ENCODE measurements at regions not wholly inside any gene's neighbourhood (a gene's known extent, or its start where the extent isn't known, plus 50 kb on each side); places are given as distances from the start of the nearest gene placed in this dataset.

GRCh38 chrX:13099121-13099520, 54.7 kb upstream of the FAM9C start:
- ChIA-PET CTCF (no interaction called here), POLR2A (no interaction called here)
- no peak for TF ChIP-seq ZNF384 (IDR thresholded peaks at IDR 0.05)
- TF ChIP-seq ELF4 (IDR thresholded peaks at IDR 0.05) = no peak
- no peak for TF ChIP-seq SP1 (IDR thresholded peaks at IDR 0.05)
- no peak for TF ChIP-seq L3MBTL2 (conservative IDR thresholded peaks at IDR 0.05)
- TF ChIP-seq FOXA1 (IDR thresholded peaks at IDR 0.05) = no peak
- TF ChIP-seq LEF1 (IDR thresholded peaks at IDR 0.05; ENCODE audit: borderline replicate concordance) = no peak
- no peak for TF ChIP-seq CTBP1 (IDR thresholded peaks at IDR 0.05; ENCODE audit: borderline replicate concordance)
- no peak for TF ChIP-seq BHLHE40 (IDR thresholded peaks at IDR 0.05; ENCODE audit: borderline replicate concordance)
- TF ChIP-seq ARNT (IDR thresholded peaks at IDR 0.05) = no peak
- no peak for TF ChIP-seq PKNOX1 (IDR thresholded peaks at IDR 0.05)
- TF ChIP-seq HDGF (IDR thresholded peaks at IDR 0.05; ENCODE audit: borderline replicate concordance) = no peak
- TF ChIP-seq SUZ12 (IDR thresholded peaks at IDR 0.05) = no peak
- TF ChIP-seq TARDBP (IDR thresholded peaks at IDR 0.05) = no peak
- no peak for TF ChIP-seq NFRKB (IDR thresholded peaks at IDR 0.05)
- TF ChIP-seq FOXK2 (IDR thresholded peaks at IDR 0.05) = no peak
- no peak for TF ChIP-seq FOXM1 (IDR thresholded peaks at IDR 0.05; ENCODE audit: borderline replicate concordance)
- no peak for DNase-seq (ENCODE audit: extremely low spot score)

DNA sequence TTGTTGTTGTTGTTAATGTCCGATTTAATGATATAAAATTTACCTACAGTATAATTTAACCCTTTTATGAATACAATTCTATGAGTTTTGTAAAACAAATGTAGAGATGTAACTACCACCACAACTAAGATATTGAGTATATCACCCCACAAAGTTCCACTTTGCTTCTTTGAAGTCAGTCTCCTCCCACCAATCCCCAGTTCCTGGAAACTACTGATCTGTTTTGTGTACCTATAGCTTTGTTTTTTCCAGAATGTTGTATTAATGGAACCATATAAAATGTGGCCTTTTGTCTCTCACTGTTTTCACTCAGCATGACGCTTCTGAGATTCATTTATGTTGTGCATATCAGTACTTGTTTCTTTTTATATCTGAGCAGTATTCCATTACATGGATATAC, 52.3 kb upstream of the FAM9C start:
- TF ChIP-seq ELF4 (IDR thresholded peaks at IDR 0.05) = no peak
- no peak for TF ChIP-seq ZNF384 (IDR thresholded peaks at IDR 0.05)
- no peak for TF ChIP-seq NFRKB (IDR thresholded peaks at IDR 0.05)
- TF ChIP-seq SUZ12 (IDR thresholded peaks at IDR 0.05) = no peak
- no peak for TF ChIP-seq BHLHE40 (IDR thresholded peaks at IDR 0.05; ENCODE audit: borderline replicate concordance)
- TF ChIP-seq PKNOX1 (IDR thresholded peaks at IDR 0.05) = no peak
- TF ChIP-seq FOXM1 (IDR thresholded peaks at IDR 0.05; ENCODE audit: borderline replicate concordance) = no peak
- TF ChIP-seq FOXA1 (IDR thresholded peaks at IDR 0.05) = no peak
- no peak for TF ChIP-seq ARNT (IDR thresholded peaks at IDR 0.05)
- TF ChIP-seq SP1 (IDR thresholded peaks at IDR 0.05) = no peak
- DNase-seq (ENCODE audit: extremely low spot score) = no peak
- ChIA-PET POLR2A (no interaction called here), CTCF (no interaction called here)

- CTCF ChIA-PET = no interaction called here
Measured at GRCh38 chrX:13094828-13095341, 50.5 kb upstream of the FAM9C start.

DNA sequence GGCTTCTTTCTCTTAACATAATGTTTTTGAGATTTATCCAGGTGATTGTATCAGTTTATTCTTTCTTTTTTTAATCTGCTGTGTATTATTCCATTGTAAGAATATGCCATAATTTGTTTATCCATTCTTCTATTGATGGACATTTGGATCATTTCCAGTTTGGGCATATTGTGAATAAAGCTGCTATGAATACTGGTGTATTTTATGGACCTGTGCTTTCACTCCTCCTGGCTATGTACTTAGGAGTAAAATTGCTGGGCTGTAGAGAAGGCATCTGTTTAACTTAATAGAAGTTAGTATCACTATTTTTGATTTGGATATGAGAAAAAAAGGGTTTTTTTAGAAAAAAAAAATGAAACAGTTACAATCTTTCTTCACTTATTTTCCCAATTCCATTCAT, 50.0 kb upstream of the FAM9C start:
- POLR2A ChIA-PET = no interaction called here
- TF ChIP-seq ARNT (IDR thresholded peaks at IDR 0.05) (no peak), FOXK2 (IDR thresholded peaks at IDR 0.05) (no peak), ZNF384 (IDR thresholded peaks at IDR 0.05) (no peak), BHLHE40 (IDR thresholded peaks at IDR 0.05; ENCODE audit: borderline replicate concordance) (no peak), ELF4 (IDR thresholded peaks at IDR 0.05) (no peak), L3MBTL2 (conservative IDR thresholded peaks at IDR 0.05) (no peak), NFRKB (IDR thresholded peaks at IDR 0.05) (no peak), HDGF (IDR thresholded peaks at IDR 0.05; ENCODE audit: borderline replicate concordance) (no peak), CTBP1 (IDR thresholded peaks at IDR 0.05; ENCODE audit: borderline replicate concordance) (no peak), TARDBP (IDR thresholded peaks at IDR 0.05) (no peak), PKNOX1 (IDR thresholded peaks at IDR 0.05) (no peak), FOXM1 (IDR thresholded peaks at IDR 0.05; ENCODE audit: borderline replicate concordance) (no peak), LEF1 (IDR thresholded peaks at IDR 0.05; ENCODE audit: borderline replicate concordance) (no peak), SP1 (IDR thresholded peaks at IDR 0.05) (no peak), FOXA1 (IDR thresholded peaks at IDR 0.05) (no peak), SUZ12 (IDR thresholded peaks at IDR 0.05) (no peak)
- CTCF ChIA-PET = no interaction called here
- DNase-seq (ENCODE audit: extremely low spot score) = no peak

More at GRCh38 chrX:13094828-13095341, 50.5 kb upstream of the FAM9C start:
- TF ChIP-seq LEF1 (IDR thresholded peaks at IDR 0.05; ENCODE audit: borderline replicate concordance) = no peak
- no peak for TF ChIP-seq TARDBP (IDR thresholded peaks at IDR 0.05)
- TF ChIP-seq BHLHE40 (IDR thresholded peaks at IDR 0.05; ENCODE audit: borderline replicate concordance) = no peak
- no peak for TF ChIP-seq HDGF (IDR thresholded peaks at IDR 0.05; ENCODE audit: borderline replicate concordance)
- no peak for TF ChIP-seq SP1 (IDR thresholded peaks at IDR 0.05)
- TF ChIP-seq FOXM1 (IDR thresholded peaks at IDR 0.05; ENCODE audit: borderline replicate concordance) = no peak
- no peak for TF ChIP-seq ARNT (IDR thresholded peaks at IDR 0.05)
- no peak for TF ChIP-seq CTBP1 (IDR thresholded peaks at IDR 0.05; ENCODE audit: borderline replicate concordance)
- no peak for TF ChIP-seq ELF4 (IDR thresholded peaks at IDR 0.05)
- no peak for TF ChIP-seq L3MBTL2 (conservative IDR thresholded peaks at IDR 0.05)
- no peak for TF ChIP-seq PKNOX1 (IDR thresholded peaks at IDR 0.05)
- no peak for TF ChIP-seq NFRKB (IDR thresholded peaks at IDR 0.05)
- TF ChIP-seq FOXK2 (IDR thresholded peaks at IDR 0.05) = no peak
- no peak for TF ChIP-seq SUZ12 (IDR thresholded peaks at IDR 0.05)
- TF ChIP-seq ZNF384 (IDR thresholded peaks at IDR 0.05) = no peak
- no peak for TF ChIP-seq FOXA1 (IDR thresholded peaks at IDR 0.05)
- POLR2A ChIA-PET = no interaction called here
- DNase-seq (ENCODE audit: extremely low spot score) = no peak
